NT2/D1 (cell line): ENCODE measurements at regions not wholly inside any gene's neighbourhood (a gene's known extent, or its start where the extent isn't known, plus 50 kb on each side); places are given as distances from the start of the nearest gene placed in this dataset.

Experiments used
- SUZ12 ChIP-seq: IDR thresholded peaks from 2 replicates; pipeline ENCODE4 v1.6.1; 2011; ENCODE audit not compliant: insufficient read length, insufficient read depth; ENCODE audit errors: extremely low read depth
- YY1 ChIP-seq: IDR thresholded peaks from 2 replicates; pipeline ENCODE4 v1.6.1; 2011; ENCODE audit not compliant: insufficient read length, insufficient read depth

GRCh38 chr14:54090274-54090673, 133.6 kb upstream of the BMP4 start:
- TF ChIP-seq SUZ12 (no peak), YY1 (no peak)
